H9 (cell line): ENCODE measurements at regions not wholly inside any gene's neighbourhood (a gene's known extent, or its start where the extent isn't known, plus 50 kb on each side); places are given as distances from the start of the nearest gene placed in this dataset.
A peak's percentile ranks its signal among the peaks of the same experiment; 100 is the strongest.

Experiments
- DNase-seq: peaks from one replicate; pipeline ENCODE4 v3.0.0-alpha.2; 2017
- H2AFZ ChIP-seq: one replicate; pipeline ENCODE4 v1.6.1; 2013; ENCODE audit warnings: mild to moderate bottlenecking, low read length, control low read depth, moderate library complexity
- H2AK5ac ChIP-seq: 2 replicates; pipeline ENCODE4 v1.6.1; 2013; ENCODE audit warnings: low read length, control low read depth, mixed read lengths; ENCODE audit not compliant: insufficient read length
- H2BK120ac ChIP-seq: one replicate; pipeline ENCODE4 v1.6.1; 2013; ENCODE audit warnings: low read depth, mild to moderate bottlenecking, low read length, control low read depth, inconsistent platforms; ENCODE audit not compliant: poor library complexity, severe bottlenecking
- H2BK12ac ChIP-seq: 2 replicates; pipeline ENCODE4 v1.6.1; 2013; ENCODE audit warnings: low read length, control low read depth, mixed read lengths, low read depth; ENCODE audit not compliant: insufficient read length
- H2BK15ac ChIP-seq: 2 replicates; pipeline ENCODE4 v1.6.1; 2013; ENCODE audit warnings: low read depth, low read length, control low read depth
- H2BK20ac ChIP-seq: one replicate; pipeline ENCODE4 v1.6.1; 2013; ENCODE audit warnings: low read depth, mild to moderate bottlenecking, low read length, control low read depth, inconsistent platforms; ENCODE audit not compliant: poor library complexity, severe bottlenecking
- H2BK5ac ChIP-seq: 2 replicates; pipeline ENCODE4 v1.6.1; 2013; ENCODE audit warnings: low read length, control low read depth, mixed read lengths; ENCODE audit not compliant: insufficient read length
- H3K14ac ChIP-seq: 2 replicates; pipeline ENCODE4 v1.6.1; 2013; ENCODE audit warnings: low read length, control low read depth; ENCODE audit not compliant: insufficient read depth
- H3K18ac ChIP-seq: 2 replicates; pipeline ENCODE4 v1.6.1; 2013; ENCODE audit warnings: low read depth, mild to moderate bottlenecking, mixed read lengths, low read length, control low read depth; ENCODE audit not compliant: insufficient read length
- H3K23ac ChIP-seq: 2 replicates; pipeline ENCODE4 v1.6.1; 2013; ENCODE audit warnings: low read length, control low read depth, mixed read lengths, low read depth; ENCODE audit not compliant: insufficient read length
- H3K23me2 ChIP-seq: 2 replicates; pipeline ENCODE4 v1.6.1; 2013; ENCODE audit warnings: low read depth, mild to moderate bottlenecking, mixed read lengths, low read length, control low read depth; ENCODE audit not compliant: insufficient read length, poor library complexity, severe bottlenecking
- H3K27ac ChIP-seq: 2 replicates; pipeline ENCODE4 v1.5.1; 2013; ENCODE audit warnings: low read length, control low read depth, mixed read lengths, low read depth; ENCODE audit not compliant: insufficient read length
- H3K27me3 ChIP-seq: 2 replicates; pipeline ENCODE4 v1.6.1; 2013; ENCODE audit warnings: low read length, control low read depth, inconsistent platforms; ENCODE audit not compliant: insufficient read depth
- H3K4ac ChIP-seq: 2 replicates; pipeline ENCODE4 v1.6.1; 2013; ENCODE audit warnings: low read depth, mild to moderate bottlenecking, control low read depth, inconsistent platforms, low read length, moderate library complexity
- H3K4me1 ChIP-seq: 2 replicates; pipeline ENCODE4 v1.6.1; 2013; ENCODE audit warnings: low read length, control low read depth, inconsistent platforms; ENCODE audit not compliant: insufficient read depth
- H3K4me2 ChIP-seq: 2 replicates; pipeline ENCODE4 v1.6.1; 2013; ENCODE audit warnings: low read length, control low read depth, mixed read lengths; ENCODE audit not compliant: insufficient read length, insufficient read depth
- H3K56ac ChIP-seq: 2 replicates; pipeline ENCODE4 v1.6.1; 2013; ENCODE audit warnings: low read depth, mild to moderate bottlenecking, mixed read lengths, low read length, control low read depth; ENCODE audit not compliant: insufficient read length
- H3K79me1 ChIP-seq: 2 replicates; pipeline ENCODE4 v1.6.1; 2013; ENCODE audit warnings: low read depth, mild to moderate bottlenecking, moderate library complexity, low read length, control low read depth, inconsistent platforms; ENCODE audit not compliant: insufficient read depth, poor library complexity, severe bottlenecking
- H3K79me2 ChIP-seq: 2 replicates; pipeline ENCODE4 v1.6.1; 2013; ENCODE audit warnings: low read length, control low read depth, inconsistent platforms; ENCODE audit not compliant: insufficient read depth
- H3K9ac ChIP-seq: 2 replicates; pipeline ENCODE4 v1.6.1; 2013; ENCODE audit warnings: low read length, control low read depth, mixed read lengths; ENCODE audit not compliant: insufficient read length; ENCODE audit errors: extremely low read depth
- H3K9me3 ChIP-seq: one replicate; pipeline ENCODE4 v1.6.1; 2013; ENCODE audit warnings: low read depth, low read length, inconsistent platforms; ENCODE audit not compliant: control insufficient read depth
- H3T11ph ChIP-seq: one replicate; pipeline ENCODE4 v1.6.1; 2013; ENCODE audit warnings: mild to moderate bottlenecking, low read length, control low read depth, inconsistent platforms
- H4K20me1 ChIP-seq: one replicate; pipeline ENCODE4 v1.6.1; 2013; ENCODE audit not compliant: control insufficient read depth, insufficient read length, insufficient read depth
- H4K5ac ChIP-seq: 2 replicates; pipeline ENCODE4 v1.6.1; 2013; ENCODE audit warnings: low read depth, mild to moderate bottlenecking, mixed read lengths, low read length, control low read depth; ENCODE audit not compliant: insufficient read length
- H4K8ac ChIP-seq: replicated peaks from 2 replicates; pipeline ENCODE4 v1.6.1; 2013; ENCODE audit warnings: low read length, control low read depth, mixed read lengths, low read depth; ENCODE audit not compliant: insufficient read length
- H4K91ac ChIP-seq: 2 replicates; pipeline ENCODE4 v1.6.1; 2013; ENCODE audit warnings: low read depth, mild to moderate bottlenecking, moderate library complexity, mixed read lengths, low read length, control low read depth; ENCODE audit not compliant: insufficient read length
- H3K27ac Mint-ChIP-seq, 3 experiments: 2 replicates in 2 of 3; 3 replicates in 1 of 3; pipeline ENCODE4 v1.8.0; 2020 to 2021; ENCODE audit warnings: mixed read lengths in 3 of 3, mild to moderate bottlenecking in 1 of 3, moderate library complexity in 1 of 3
- H3K27me3 Mint-ChIP-seq: 2 replicates; pipeline ENCODE4 v1.8.0; 2021; ENCODE audit warnings: low read depth, mild to moderate bottlenecking, moderate library complexity, mixed read lengths
- H3K36me3 Mint-ChIP-seq, 3 experiments: 2 replicates in 2 of 3; 3 replicates in 1 of 3; pipeline ENCODE4 v1.8.0; 2020 to 2021; ENCODE audit warnings: low read depth in 3 of 3, mixed read lengths in 3 of 3; ENCODE audit not compliant: insufficient read depth in 1 of 3
- H3K4me1 Mint-ChIP-seq, 2 experiments: 2 replicates each; pipeline ENCODE4 v1.8.0; 2020; ENCODE audit warnings: mixed read lengths in 2 of 2
- H3K4me3 Mint-ChIP-seq, 2 experiments: 2 replicates in 1 of 2; 3 replicates in 1 of 2; pipeline ENCODE4 v1.8.0; 2020 to 2021; ENCODE audit warnings: mild to moderate bottlenecking in 2 of 2, mixed read lengths in 2 of 2, moderate library complexity in 1 of 2
- H3K9me3 Mint-ChIP-seq, 2 experiments: 2 replicates in 1 of 2; 3 replicates in 1 of 2; pipeline ENCODE4 v1.8.0; 2020; ENCODE audit warnings: mild to moderate bottlenecking in 2 of 2, mixed read lengths in 2 of 2, moderate library complexity in 1 of 2
- WGBS: extraction: QIAGEN DNeasy Blood & Tissue Kit; methylation state at CpG from one replicate; pipeline ENCODE4 v1.1.7; 2013; ENCODE audit warnings: missing lambda C conversion rate, low lambda C conversion rate, mixed read lengths; ENCODE audit not compliant: insufficient read length; ENCODE audit errors: extremely low coverage; 5-methylcytosine and 5-hydroxymethylcytosine counted together
- TF ChIP-seq, protein P1 (sequence below): fragments of 200-600 bp; sonication (generic); conservative IDR thresholded peaks from 3 replicates; pipeline ENCODE4 v1.8.0; 2021; ENCODE audit warnings: antibody characterized with exemption, mild to moderate bottlenecking

GRCh38 chr10:10294881-10295529 lies 722.7 kb upstream of the CELF2 start:
- H3K23ac ChIP-seq: no peak overlapping the region
- no peak overlapping the region for H4K8ac ChIP-seq
- Mint-ChIP-seq H3K36me3 (peaks cover 0 to 13% (median 11%) of the 10 kb centered on the region in 3 experiments; a peak in 4 of 7 replicates), H3K4me1 (peaks cover 14 to 25% of the 10 kb centered on the region in 2 experiments), H3K27me3 (no peaks in the 10 kb centered on the region), H3K9me3 (peaks cover 0 to 10% of the 10 kb centered on the region in 2 experiments; a peak in 2 of 5 replicates), H3K4me3 (peak overlapping the region; percentile 19 to 59; a peak in 3 of 5 replicates), H3K27ac (peak overlapping the region in 1 of 3 experiments; percentile 66; a peak in 1 of 7 replicates)
- H2AFZ ChIP-seq: no peak overlapping the region
- H4K20me1 ChIP-seq: no peaks in the 10 kb centered on the region
- no peak overlapping the region for H2AK5ac ChIP-seq
- no peak overlapping the region for H2BK15ac ChIP-seq
- no peaks in the 10 kb centered on the region for H3K9me3 ChIP-seq
- DNase-seq: no peak
- no peak overlapping the region for H2BK120ac ChIP-seq
- H3K14ac ChIP-seq: peak overlapping the region; percentile 28; the same call in 1 of the 2 replicates
- H3K27me3 ChIP-seq: no peaks in the 10 kb centered on the region
- H4K5ac ChIP-seq: no peak overlapping the region
- peak overlapping the region; percentile 39 for H3K18ac ChIP-seq
- H3K4me2 ChIP-seq: no peak overlapping the region
- no peak overlapping the region for H3T11ph ChIP-seq
- no peak overlapping the region for H2BK20ac ChIP-seq
- H2BK12ac ChIP-seq: no peak overlapping the region
- no peak overlapping the region for H3K9ac ChIP-seq
- H2BK5ac ChIP-seq: no peak overlapping the region
- H4K91ac ChIP-seq: no peak overlapping the region
- peaks cover 18% of the 10 kb centered on the region for H3K4me1 ChIP-seq
- WGBS: no CpG with 5 or more reads among the region's 29 CpGs
- no peaks in the 10 kb centered on the region for H3K79me1 ChIP-seq
- TF ChIP-seq, protein P1, sequence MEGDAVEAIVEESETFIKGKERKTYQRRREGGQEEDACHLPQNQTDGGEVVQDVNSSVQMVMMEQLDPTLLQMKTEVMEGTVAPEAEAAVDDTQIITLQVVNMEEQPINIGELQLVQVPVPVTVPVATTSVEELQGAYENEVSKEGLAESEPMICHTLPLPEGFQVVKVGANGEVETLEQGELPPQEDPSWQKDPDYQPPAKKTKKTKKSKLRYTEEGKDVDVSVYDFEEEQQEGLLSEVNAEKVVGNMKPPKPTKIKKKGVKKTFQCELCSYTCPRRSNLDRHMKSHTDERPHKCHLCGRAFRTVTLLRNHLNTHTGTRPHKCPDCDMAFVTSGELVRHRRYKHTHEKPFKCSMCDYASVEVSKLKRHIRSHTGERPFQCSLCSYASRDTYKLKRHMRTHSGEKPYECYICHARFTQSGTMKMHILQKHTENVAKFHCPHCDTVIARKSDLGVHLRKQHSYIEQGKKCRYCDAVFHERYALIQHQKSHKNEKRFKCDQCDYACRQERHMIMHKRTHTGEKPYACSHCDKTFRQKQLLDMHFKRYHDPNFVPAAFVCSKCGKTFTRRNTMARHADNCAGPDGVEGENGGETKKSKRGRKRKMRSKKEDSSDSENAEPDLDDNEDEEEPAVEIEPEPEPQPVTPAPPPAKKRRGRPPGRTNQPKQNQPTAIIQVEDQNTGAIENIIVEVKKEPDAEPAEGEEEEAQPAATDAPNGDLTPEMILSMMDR: no peak
- H3K27ac ChIP-seq: no peak overlapping the region
- no peaks in the 10 kb centered on the region for H3K23me2 ChIP-seq
- H3K4ac ChIP-seq: no peak overlapping the region
- H3K56ac ChIP-seq: no peak overlapping the region
- no peaks in the 10 kb centered on the region for H3K79me2 ChIP-seq
